PC-3 (cell line): ENCODE measurements at regions not wholly inside any gene's neighbourhood (a gene's known extent, or its start where the extent isn't known, plus 50 kb on each side); places are given as distances from the start of the nearest gene placed in this dataset.
A peak's percentile ranks its signal among the peaks of the same experiment; 100 is the strongest.

Experiments used
- ATAC-seq: fragments of 200-7000 bp; cut with Tn5 transposase; 2 replicates; pipeline ENCODE4 v1.9.1; 2020; ENCODE audit warnings: mild to moderate bottlenecking, moderate library complexity
- BruUV-seq: library from RNA; stranded (reverse); fragments of 400-500 nt; replicated peaks from 2 replicates; lab custom pipeline; 2021; lab: Mats Ljungman, UMichigan
- CTCF ChIA-PET: fragments of 300-600 bp; sonication (Branson Sonifier 250); formaldehyde crosslinking; loops from one replicate; lab custom pipeline; 2022; ENCODE audit warnings: antibody characterized with exemption; lab: Charles Lee
- POLR2A ChIA-PET: fragments of 300-600 bp; sonication (Branson Sonifier 250); formaldehyde crosslinking; loops from one replicate; lab custom pipeline; 2022; ENCODE audit warnings: antibody characterized with exemption; ENCODE audit not compliant: unreplicated experiment; lab: Charles Lee
- DNase-seq: peaks from one replicate; pipeline ENCODE4 v3.0.0-alpha.2; 2015
- H2AFZ ChIP-seq: fragments of 300-600 bp; sonication (generic); 2 replicates; pipeline ENCODE4 v1.6.0; 2016; ENCODE audit warnings: antibody characterized with exemption, low read length
- H3F3A ChIP-seq: fragments of 300-600 bp; sonication (generic); one replicate; pipeline ENCODE4 v1.6.0; 2017; ENCODE audit warnings: antibody characterized with exemption, low read length, control low read depth, mild to moderate bottlenecking; ENCODE audit not compliant: unreplicated experiment
- H3K27ac ChIP-seq: fragments of 300-600 bp; sonication (generic); 2 replicates; pipeline ENCODE4 v1.5.1; 2016; ENCODE audit warnings: mild to moderate bottlenecking, low read length
- H3K27me3 ChIP-seq: fragments of 300-600 bp; sonication (generic); 2 replicates; pipeline ENCODE4 v1.6.1; 2016; ENCODE audit warnings: low read length, mixed read lengths
- H3K36me3 ChIP-seq: fragments of 300-600 bp; sonication (generic); 2 replicates; pipeline ENCODE4 v1.6.1; 2016; ENCODE audit warnings: low read depth, mixed run types, low read length, mixed read lengths
- H3K4me1 ChIP-seq: fragments of 300-600 bp; sonication (generic); 2 replicates; pipeline ENCODE4 v1.5.1; 2016; ENCODE audit warnings: low read length; ENCODE audit not compliant: insufficient read depth
- H3K4me2 ChIP-seq: fragments of 300-600 bp; sonication (generic); 2 replicates; pipeline ENCODE4 v1.6.0; 2016; ENCODE audit warnings: low read length
- H3K4me3 ChIP-seq: fragments of 300-600 bp; sonication (generic); 2 replicates; pipeline ENCODE4 v1.5.1; 2016; ENCODE audit warnings: mild to moderate bottlenecking, low read length, mixed read lengths
- H3K79me2 ChIP-seq: fragments of 300-600 bp; sonication (generic); 2 replicates; pipeline ENCODE4 v1.6.1; 2017; ENCODE audit warnings: low read length, mixed read lengths
- H3K9ac ChIP-seq: fragments of 300-600 bp; sonication (generic); 2 replicates; pipeline ENCODE4 v1.6.0; 2016; ENCODE audit warnings: mild to moderate bottlenecking, low read length
- H3K9me2 ChIP-seq: fragments of 300-600 bp; sonication (generic); replicated peaks from 2 replicates; pipeline ENCODE4 v1.6.1; 2016; ENCODE audit warnings: mixed run types, low read length, mixed read lengths
- H3K9me3 ChIP-seq: fragments of 300-600 bp; sonication (generic); 2 replicates; pipeline ENCODE4 v1.6.1; 2016; ENCODE audit warnings: low read length, mixed read lengths
- H4K20me1 ChIP-seq: fragments of 300-600 bp; sonication (generic); 2 replicates; pipeline ENCODE4 v1.6.1; 2016; ENCODE audit warnings: low read length, mixed read lengths
- CTCF ChIP-seq: fragments of 300-600 bp; sonication (generic); conservative IDR thresholded peaks from 2 replicates; pipeline ENCODE4 v1.5.1; 2017; ENCODE audit warnings: antibody characterized with exemption, low read depth, mild to moderate bottlenecking, low read length
- EZH2 ChIP-seq: fragments of 300-600 bp; sonication (generic); IDR thresholded peaks from one replicate; pipeline ENCODE4 v1.6.1; 2017; ENCODE audit warnings: antibody characterized with exemption, mild to moderate bottlenecking, low read length; ENCODE audit not compliant: unreplicated experiment
- EZH2phosphoT487 ChIP-seq: fragments of 300-600 bp; sonication (generic); IDR thresholded peaks from 2 replicates; pipeline ENCODE4 v1.6.1; 2018; ENCODE audit warnings: mild to moderate bottlenecking, antibody characterized with exemption, low read length, borderline replicate concordance
- intact Hi-C: fragments of 100-400 bp; cut with micrococcal nuclease; formaldehyde crosslinking; loops from 2 replicates; pipeline ENCODE4 v1.9.0; 2023

- H3K4me3 ChIP-seq: no peak overlapping the region
- no peaks in the 10 kb centered on the region for H3F3A ChIP-seq
- no peaks in the 10 kb centered on the region for H3K27me3 ChIP-seq
- intact Hi-C loops: no loop called here
- H3K4me1 ChIP-seq: no peaks in the 10 kb centered on the region; the same call in 1 of the 2 replicates
- H3K27ac ChIP-seq: no peak overlapping the region
- no peak for DNase-seq
- ChIA-PET CTCF (no interaction called here), POLR2A (no interaction called here)
- no peaks in the 10 kb centered on the region for H3K9me2 ChIP-seq
- ATAC-seq: no peak
- no peak overlapping the region for H2AFZ ChIP-seq
- H3K79me2 ChIP-seq: no peaks in the 10 kb centered on the region
- no peaks in the 10 kb centered on the region for H4K20me1 ChIP-seq
- H3K4me2 ChIP-seq: no peak overlapping the region
- no peaks in the 10 kb centered on the region for H3K9me3 ChIP-seq
- no peak for TF ChIP-seq CTCF
- no peak for TF ChIP-seq EZH2
- no peak for TF ChIP-seq EZH2phosphoT487
- H3K36me3 ChIP-seq: no peaks in the 10 kb centered on the region
- H3K9ac ChIP-seq: no peak overlapping the region
- no TSS peak for BruUV-seq
Observed at GRCh38 chr4:4640692-4641091, 98.8 kb upstream of the STX18 start.

- Histone ChIP-seq H3F3A (no peaks in the 10 kb centered on the region), H3K9ac (no peak overlapping the region), H2AFZ (no peak overlapping the region), H3K27ac (no peak overlapping the region), H3K36me3 (no peaks in the 10 kb centered on the region), H3K4me2 (no peak overlapping the region), H3K4me3 (no peak overlapping the region), H3K79me2 (no peaks in the 10 kb centered on the region), H3K9me2 (no peaks in the 10 kb centered on the region), H3K27me3 (no peaks in the 10 kb centered on the region), H3K4me1 (no peaks in the 10 kb centered on the region; the same call in 1 of the 2 replicates), H3K9me3 (no peaks in the 10 kb centered on the region), H4K20me1 (no peaks in the 10 kb centered on the region)
- CTCF ChIA-PET: no interaction called here
- ATAC-seq (no peak), DNase-seq (no peak)
- POLR2A ChIA-PET: no interaction called here
- no peak for TF ChIP-seq EZH2
- TF ChIP-seq CTCF: no peak
- TF ChIP-seq EZH2phosphoT487: no peak
- intact Hi-C loops: no loop called here
- no TSS peak for BruUV-seq
Observed at GRCh38 chr4:4639370-4639769, 97.5 kb upstream of the STX18 start.

GRCh38 chr4:4637710-4638109 is 95.9 kb upstream of the STX18 start:
- CTCF ChIA-PET: no interaction called here
- no peaks in the 10 kb centered on the region; the same call in 1 of the 2 replicates for H3K4me1 ChIP-seq
- no peak overlapping the region for H3K4me3 ChIP-seq
- peak; percentile 38; the same call in 1 of the 2 replicates for ATAC-seq
- no peaks in the 10 kb centered on the region for H4K20me1 ChIP-seq
- no peaks in the 10 kb centered on the region for H3K9me2 ChIP-seq
- TF ChIP-seq CTCF: no peak
- no peak for TF ChIP-seq EZH2phosphoT487
- H3K9me3 ChIP-seq: no peaks in the 10 kb centered on the region
- H3K27ac ChIP-seq: no peak overlapping the region
- H3K4me2 ChIP-seq: no peak overlapping the region
- H2AFZ ChIP-seq: no peak overlapping the region
- H3F3A ChIP-seq: no peaks in the 10 kb centered on the region
- intact Hi-C loops: no loop called here
- H3K27me3 ChIP-seq: no peaks in the 10 kb centered on the region
- H3K79me2 ChIP-seq: no peaks in the 10 kb centered on the region
- H3K36me3 ChIP-seq: no peaks in the 10 kb centered on the region
- POLR2A ChIA-PET: no interaction called here
- peak; percentile 39 for DNase-seq
- no TSS peak for BruUV-seq
- no peak overlapping the region for H3K9ac ChIP-seq
